ENCODE measurements at regions not wholly inside any gene's neighbourhood (a gene's known extent, or its start where the extent isn't known, plus 50 kb on each side); places are given as distances from the start of the nearest gene placed in this dataset.
"Not testable (repeated sequence)": the region's sequence is repeated elsewhere in the genome, so short reads cannot be mapped to it uniquely, and the experiment has no call there.

DNA sequence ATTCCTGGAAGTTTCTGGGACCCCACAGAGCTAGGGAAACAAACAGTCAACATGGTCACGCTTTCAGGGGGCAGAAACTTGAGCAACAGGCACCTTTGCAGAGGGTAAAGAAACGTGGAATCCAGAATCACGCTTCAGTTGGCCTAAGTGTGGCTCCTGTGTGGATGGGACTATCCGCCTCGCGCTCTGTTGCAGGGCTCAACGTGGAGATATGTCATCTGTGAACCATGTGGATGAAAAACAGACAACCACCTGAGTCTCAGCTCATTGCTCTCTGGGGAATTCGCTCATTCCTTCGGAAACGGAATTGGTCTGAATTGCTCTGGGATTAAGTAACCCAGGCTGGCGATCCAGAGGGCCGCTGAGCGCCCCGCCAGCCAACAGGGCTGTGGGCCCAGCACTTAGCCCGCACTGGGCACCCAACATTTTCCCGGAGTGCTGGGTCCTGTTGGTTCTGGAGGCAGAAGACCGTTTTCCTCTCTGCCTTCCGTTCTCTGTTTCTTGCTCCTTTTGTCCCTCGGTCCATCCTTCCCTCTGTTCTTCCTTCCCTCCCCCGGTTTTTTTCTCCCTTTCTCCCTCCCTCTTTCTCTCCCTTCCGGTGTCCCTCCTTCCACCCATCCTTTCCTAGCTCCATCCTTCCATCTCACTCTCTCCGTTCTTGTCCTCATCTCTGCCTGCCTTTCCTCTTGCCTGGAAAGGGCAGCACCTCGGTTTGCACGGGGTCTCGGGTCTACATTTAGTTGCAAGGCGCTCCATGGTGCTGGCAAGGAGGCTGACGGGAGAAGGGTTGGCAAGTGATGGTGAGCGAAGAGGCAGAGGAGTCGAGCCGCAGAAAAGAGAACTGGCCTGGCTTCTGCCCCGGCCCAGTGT lies 1379.8 kb upstream of the DEFB115 start:
- not testable (repeated sequence) for TF ChIP-seq EZH2phosphoT487 (IDR thresholded peaks at IDR 0.05; ENCODE audit: unreplicated experiment); CREB1 (CRISPR knock-in tag; IDR thresholded peaks at IDR 0.05; ENCODE audit: low read depth); EZH2 (IDR thresholded peaks at IDR 0.05; ENCODE audit: low read depth, unreplicated experiment); CTCF (conservative IDR thresholded peaks at IDR 0.05; ENCODE audit: low read depth in 2 of 2); POLR2AphosphoS5 (IDR thresholded peaks at IDR 0.05; ENCODE audit: low read depth); REST (IDR thresholded peaks at IDR 0.05; ENCODE audit: unreplicated experiment); NANOG (IDR thresholded peaks at IDR 0.05; ENCODE audit: borderline replicate concordance); ZNF331 (CRISPR knock-in tag; IDR thresholded peaks at IDR 0.05; ENCODE audit: low read depth)

All from GM23338 (cell line).